ENCODE measurements at regions not wholly inside any gene's neighbourhood (a gene's known extent, or its start where the extent isn't known, plus 50 kb on each side); places are given as distances from the start of the nearest gene placed in this dataset.

- H3K9me2 ChIP-seq (ENCODE audit: insufficient read depth), result no peaks in the 10 kb centered on the region
- H2AFZ ChIP-seq (ENCODE audit: low read depth, low read length, poor library complexity, severe bottlenecking), result no peak overlapping the region
- no peaks in the 10 kb centered on the region for H3K4me1 ChIP-seq (ENCODE audit: control insufficient read depth in 1 of 2, insufficient read depth in 2 of 2, low read length in 2 of 2)
- intact Hi-C loops (cut with micrococcal nuclease), result no loop called here
- no peak overlapping the region for H3K4me2 ChIP-seq (ENCODE audit: low read length)
- ChIA-PET CTCF (no interaction called here), RAD21 (ENCODE audit: low non-redundant PET in 1 of 2, low total read pairs in 2 of 2, uncharacterized antibody in 2 of 2, unreplicated experiment in 2 of 2) (no interaction called here), POLR2A (no interaction called here)
- H3K9me3 ChIP-seq (ENCODE audit: control insufficient read depth in 1 of 2, insufficient read depth in 1 of 2, low read depth in 1 of 2, low read length in 2 of 2), result no peaks in the 10 kb centered on the region
- TF ChIP-seq RAD21 (IDR thresholded peaks at IDR 0.05; ENCODE audit: low read depth) (no peak), MAX (IDR thresholded peaks at IDR 0.05) (no peak), TCF7L2 (IDR thresholded peaks at IDR 0.05; ENCODE audit: borderline replicate concordance, extremely low read depth, insufficient read depth, insufficient read length) (no peak), CBX3 (IDR thresholded peaks at IDR 0.05; ENCODE audit: low read depth) (no peak), CTCF (IDR thresholded peaks at IDR 0.05 in 2 of 3, conservative IDR thresholded peaks at IDR 0.05 in 1 of 3; ENCODE audit: borderline replicate concordance in 1 of 3, insufficient read depth in 1 of 3, low read depth in 2 of 3, low read length in 2 of 3) (no peak), POLR2A (IDR thresholded peaks at IDR 0.05; ENCODE audit: borderline replicate concordance, extremely low read depth, insufficient read depth, insufficient read length) (no peak), SRF (IDR thresholded peaks at IDR 0.05; ENCODE audit: low read depth) (no peak), POLR2AphosphoS5 (IDR thresholded peaks at IDR 0.05; ENCODE audit: low read depth, low read length) (no peak), YY1 (IDR thresholded peaks at IDR 0.05; ENCODE audit: extremely low read depth, insufficient replicate concordance, low read depth, low read length) (no peak), CEBPB (IDR thresholded peaks at IDR 0.05; ENCODE audit: low read depth) (no peak), ZNF274 (IDR thresholded peaks at IDR 0.05; ENCODE audit: low read depth, low read length) (no peak), EGR1 (IDR thresholded peaks at IDR 0.05; ENCODE audit: low read depth) (no peak), ZBTB33 (IDR thresholded peaks at IDR 0.05; ENCODE audit: extremely low read depth, insufficient replicate concordance, low read length) (no peak), FOSL1 (IDR thresholded peaks at IDR 0.05; ENCODE audit: low read depth) (no peak)
- no peaks in the 10 kb centered on the region for H3K36me3 ChIP-seq (ENCODE audit: control insufficient read depth in 1 of 2, insufficient read depth in 2 of 2, low read length in 2 of 2)
- ATAC-seq (no peak), DNase-seq (ENCODE audit: low read depth, low spot score) (no peak)
- BruUV-seq (replicated peaks), result no TSS peak
- no peak overlapping the region for H3K27ac ChIP-seq (ENCODE audit: low read depth, low read length)
- no peaks in the 10 kb centered on the region for H3K79me2 ChIP-seq (ENCODE audit: insufficient read depth, low read length)
- no peak overlapping the region for H3K9ac ChIP-seq (ENCODE audit: low read length)
- H3K4me3 ChIP-seq (replicated peaks in 1 of 2; ENCODE audit: low read depth in 1 of 2, low read length in 2 of 2), result no peak overlapping the region
- H4K20me1 ChIP-seq (ENCODE audit: insufficient read depth), result no peaks in the 10 kb centered on the region
- H3K27me3 ChIP-seq (ENCODE audit: insufficient read depth, low read length), result 0 out of 2 replicates have a peak, but pooled peaks cover 2% of the 10 kb centered on the region
Measured at GRCh38 chr14:101276309-101277091, 284.8 kb upstream of the DIO3 start.
